ENCODE measurements at regions not wholly inside any gene's neighbourhood (a gene's known extent, or its start where the extent isn't known, plus 50 kb on each side); places are given as distances from the start of the nearest gene placed in this dataset.

DNA sequence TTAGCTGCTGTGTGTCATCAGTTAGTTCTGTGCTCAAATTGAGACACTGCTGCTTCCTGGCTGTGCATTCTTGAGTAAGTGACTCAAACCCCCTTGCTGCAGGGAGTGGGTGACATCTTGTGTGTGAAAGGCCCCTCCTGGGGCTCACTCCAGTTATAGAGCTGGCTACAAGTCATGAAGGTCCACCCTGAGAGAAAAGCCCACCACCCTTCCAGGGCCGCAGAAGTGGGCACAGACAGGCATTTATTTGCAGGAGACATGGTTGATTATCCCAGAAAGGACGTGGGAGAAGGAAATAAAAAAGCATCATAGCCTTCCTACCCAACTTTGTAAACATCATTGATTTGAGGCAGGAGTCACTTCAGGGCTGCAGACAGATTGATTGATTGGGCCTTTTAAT is 550.6 kb downstream of the MATN1 start:
- no peak for DNase-seq (ENCODE audit: low read depth, low spot score)
- H3K4me1 ChIP-seq (ENCODE audit: control insufficient read depth, insufficient read depth, low read length): no peaks in the 10 kb centered on the region
- in situ Hi-C loops (cut with MboI): no loop called here
- 4% methylated on average over 2 of the region's 2 CpGs for WGBS (ENCODE audit: insufficient coverage, insufficient replicate concordance, low lambda C conversion rate, missing lambda C conversion rate)
- H4K20me1 ChIP-seq (ENCODE audit: control insufficient read depth, insufficient read depth): no peaks in the 10 kb centered on the region
- intact Hi-C loops (cut with micrococcal nuclease; ENCODE audit: unreplicated experiment): no loop called here
- POLR2A ChIA-PET: no interaction called here
- no peak overlapping the region for H3K4me3 ChIP-seq
- SMC1A ChIA-PET (ENCODE audit: uncharacterized antibody, unreplicated experiment): no interaction called here
- no peak overlapping the region for H3K27ac ChIP-seq (ENCODE audit: control insufficient read depth, insufficient read depth)
- no peak for ATAC-seq
- TF ChIP-seq MYB (IDR thresholded peaks at IDR 0.05; ENCODE audit: borderline replicate concordance, low read depth, low read length) (no peak), CBFB (IDR thresholded peaks at IDR 0.05; ENCODE audit: low read depth) (no peak), ZNF217 (IDR thresholded peaks at IDR 0.05) (no peak), POLR2AphosphoS2 (IDR thresholded peaks at IDR 0.05; ENCODE audit: low read depth, low read length) (no peak), HDAC2 (IDR thresholded peaks at IDR 0.05) (no peak), POLR2AphosphoS5 (IDR thresholded peaks at IDR 0.05; ENCODE audit: low read length) (no peak), MTA2 (IDR thresholded peaks at IDR 0.05; ENCODE audit: low read depth) (no peak), GABPA (IDR thresholded peaks at IDR 0.05; ENCODE audit: low read depth) (no peak)
- TF ChIP-seq, protein P1, sequence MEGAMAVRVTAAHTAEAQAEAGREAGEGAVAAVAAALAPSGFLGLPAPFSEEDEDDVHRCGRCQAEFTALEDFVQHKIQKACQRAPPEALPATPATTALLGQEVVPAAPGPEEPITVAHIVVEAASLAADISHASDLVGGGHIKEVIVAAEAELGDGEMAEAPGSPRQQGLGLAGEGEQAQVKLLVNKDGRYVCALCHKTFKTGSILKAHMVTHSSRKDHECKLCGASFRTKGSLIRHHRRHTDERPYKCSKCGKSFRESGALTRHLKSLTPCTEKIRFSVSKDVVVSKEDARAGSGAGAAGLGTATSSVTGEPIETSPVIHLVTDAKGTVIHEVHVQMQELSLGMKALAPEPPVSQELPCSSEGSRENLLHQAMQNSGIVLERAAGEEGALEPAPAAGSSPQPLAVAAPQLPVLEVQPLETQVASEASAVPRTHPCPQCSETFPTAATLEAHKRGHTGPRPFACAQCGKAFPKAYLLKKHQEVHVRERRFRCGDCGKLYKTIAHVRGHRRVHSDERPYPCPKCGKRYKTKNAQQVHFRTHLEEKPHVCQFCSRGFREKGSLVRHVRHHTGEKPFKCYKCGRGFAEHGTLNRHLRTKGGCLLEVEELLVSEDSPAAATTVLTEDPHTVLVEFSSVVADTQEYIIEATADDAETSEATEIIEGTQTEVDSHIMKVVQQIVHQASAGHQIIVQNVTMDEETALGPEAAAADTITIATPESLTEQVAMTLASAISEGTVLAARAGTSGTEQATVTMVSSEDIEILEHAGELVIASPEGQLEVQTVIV (IDR thresholded peaks at IDR 0.05; ENCODE audit: borderline replicate concordance, partially characterized antibody): no peak
- TF ChIP-seq, protein P2, sequence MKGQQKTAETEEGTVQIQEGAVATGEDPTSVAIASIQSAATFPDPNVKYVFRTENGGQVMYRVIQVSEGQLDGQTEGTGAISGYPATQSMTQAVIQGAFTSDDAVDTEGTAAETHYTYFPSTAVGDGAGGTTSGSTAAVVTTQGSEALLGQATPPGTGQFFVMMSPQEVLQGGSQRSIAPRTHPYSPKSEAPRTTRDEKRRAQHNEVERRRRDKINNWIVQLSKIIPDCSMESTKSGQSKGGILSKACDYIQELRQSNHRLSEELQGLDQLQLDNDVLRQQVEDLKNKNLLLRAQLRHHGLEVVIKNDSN (IDR thresholded peaks at IDR 0.05; ENCODE audit: borderline replicate concordance, extremely low read length, insufficient read depth, low read depth, low read length): no peak
- no peak overlapping the region for H2AFZ ChIP-seq (ENCODE audit: control insufficient read depth, low read depth, low read length)
- RAD21 ChIA-PET (ENCODE audit: unreplicated experiment): no interaction called here
- peaks cover 0 to 2% of the 10 kb centered on the region in 2 experiments; a peak in 1 of 4 replicates for H3K27me3 ChIP-seq (replicated peaks in 1 of 2; ENCODE audit: control insufficient read depth in 2 of 2, insufficient read depth in 2 of 2, low read length in 1 of 2)
- BruUV-seq (replicated peaks): no TSS peak
- H3K9me3 ChIP-seq (replicated peaks; ENCODE audit: control insufficient read depth, insufficient read depth, low read length): no peaks in the 10 kb centered on the region
- CTCF ChIA-PET: no interaction called here
- FAIRE-seq: no peak
- no peak overlapping the region for H3K9ac ChIP-seq (ENCODE audit: control insufficient read depth, insufficient read depth, low read length)
- no peak overlapping the region for H3K4me2 ChIP-seq (ENCODE audit: control insufficient read depth, insufficient read depth)
- no peaks in the 10 kb centered on the region for H3K36me3 ChIP-seq (ENCODE audit: control insufficient read depth in 2 of 2, insufficient read depth in 2 of 2, low read length in 1 of 2)
- H3K79me2 ChIP-seq (ENCODE audit: control insufficient read depth, insufficient read depth, low read length): no peaks in the 10 kb centered on the region
